Fibroblast of lung (primary cell): ENCODE measurements at regions not wholly inside any gene's neighbourhood (a gene's known extent, or its start where the extent isn't known, plus 50 kb on each side); places are given as distances from the start of the nearest gene placed in this dataset.

ENCODE experiments used
- DNase-seq, 2 donors: peaks; one replicate each; pipeline versions ENCODE4 v3.0.0 to v3.0.0-alpha.2; 2010; ENCODE audit warnings: low read depth in 2 of 2
- H2AFZ ChIP-seq: 2 replicates; pipeline ENCODE4 v1.5.1; 2012; ENCODE audit warnings: low read length, control low read depth, inconsistent platforms
- H3K27ac ChIP-seq: 2 replicates; pipeline ENCODE4 v1.5.1; 2011; ENCODE audit warnings: low read length, control low read depth; ENCODE audit not compliant: insufficient read depth
- H3K27me3 ChIP-seq: 2 replicates; pipeline ENCODE4 v1.5.1; 2011; ENCODE audit warnings: mild to moderate bottlenecking, low read length; ENCODE audit not compliant: control insufficient read depth, insufficient read depth
- H3K36me3 ChIP-seq: 2 replicates; pipeline ENCODE4 v1.5.1; 2011; ENCODE audit warnings: low read length; ENCODE audit not compliant: control insufficient read depth, insufficient read depth
- H3K4me1 ChIP-seq: 2 replicates; pipeline ENCODE4 v1.5.1; 2011; ENCODE audit warnings: low read length; ENCODE audit not compliant: control insufficient read depth, insufficient read depth; ENCODE audit errors: extremely low read depth
- H3K4me2 ChIP-seq: 2 replicates; pipeline ENCODE4 v1.5.1; 2011; ENCODE audit warnings: low read length, control low read depth; ENCODE audit not compliant: insufficient read depth; ENCODE audit errors: extremely low read depth
- H3K4me3 ChIP-seq, 4 experiments: fragments of 200-600 bp in 1 of 4; sonication (generic) in 1 of 4; replicated peaks in 1 of 4; 2 replicates each; pipeline ENCODE4 v1.5.1; 2011 to 2016; ENCODE audit warnings: low read length in 4 of 4, low read depth in 3 of 4, mild to moderate bottlenecking in 3 of 4, control low read depth in 2 of 4, inconsistent platforms in 1 of 4, mixed read lengths in 1 of 4; ENCODE audit not compliant: insufficient read depth in 1 of 4; ENCODE audit errors: control extremely low read depth in 1 of 4
- H3K79me2 ChIP-seq: 2 replicates; pipeline ENCODE4 v1.5.1; 2012; ENCODE audit warnings: mild to moderate bottlenecking, low read length, inconsistent platforms; ENCODE audit not compliant: control insufficient read depth, insufficient read depth
- H3K9ac ChIP-seq: 2 replicates; pipeline ENCODE4 v1.5.1; 2011; ENCODE audit warnings: mild to moderate bottlenecking, low read length, control low read depth; ENCODE audit not compliant: insufficient read depth
- H3K9me3 ChIP-seq: 2 replicates; pipeline ENCODE4 v1.5.1; 2012; ENCODE audit warnings: low read depth, low read length; ENCODE audit not compliant: control insufficient read depth, insufficient read depth
- H4K20me1 ChIP-seq: 2 replicates; pipeline ENCODE4 v1.5.1; 2011; ENCODE audit warnings: low read length; ENCODE audit not compliant: control insufficient read depth, insufficient read depth; ENCODE audit errors: extremely low read depth
- CTCF ChIP-seq, 2 donors: IDR thresholded peaks in 1 of 2; conservative IDR thresholded peaks in 1 of 2; 1 replicate in 1 of 2; 2 replicates in 1 of 2; pipeline ENCODE4 v1.5.1; 2011 to 2012; ENCODE audit warnings: low read length in 2 of 2, control low read depth in 1 of 2, inconsistent platforms in 1 of 2, low read depth in 1 of 2, mild to moderate bottlenecking in 1 of 2
- EZH2 ChIP-seq: IDR thresholded peaks from 2 replicates; pipeline ENCODE4 v1.5.1; 2012; ENCODE audit warnings: low read length, control low read depth, mild to moderate bottlenecking; ENCODE audit errors: missing control alignments

GRCh38 chr12:68400226-68400829 is 68.2 kb upstream of the MDM1 start:
- DNase-seq, result no peak
- H3K4me1 ChIP-seq, result no peaks in the 10 kb centered on the region
- H4K20me1 ChIP-seq, result no peaks in the 10 kb centered on the region
- H3K4me2 ChIP-seq, result no peak overlapping the region
- no peak overlapping the region for H3K27ac ChIP-seq
- H2AFZ ChIP-seq, result no peak overlapping the region
- TF ChIP-seq CTCF (conservative IDR thresholded peaks at IDR 0.05 in 1 of 2, IDR thresholded peaks at IDR 0.05 in 1 of 2; ENCODE audit: low read depth in 1 of 2, low read length in 2 of 2), result no peak
- no peak for TF ChIP-seq EZH2
- no peak overlapping the region for H3K4me3 ChIP-seq
- no peak overlapping the region for H3K9ac ChIP-seq
- no peaks in the 10 kb centered on the region for H3K9me3 ChIP-seq
- H3K27me3 ChIP-seq, result no peaks in the 10 kb centered on the region
- H3K36me3 ChIP-seq, result no peaks in the 10 kb centered on the region
- H3K79me2 ChIP-seq, result no peaks in the 10 kb centered on the region

GRCh38 chr12:68402422-68402821 is 70.3 kb upstream of the MDM1 start:
- H3K36me3 ChIP-seq, result no peaks in the 10 kb centered on the region
- no peaks in the 10 kb centered on the region for H4K20me1 ChIP-seq
- H3K27me3 ChIP-seq, result no peaks in the 10 kb centered on the region
- no peak overlapping the region for H3K9ac ChIP-seq
- peaks cover 4% of the 10 kb centered on the region for H3K4me1 ChIP-seq
- H2AFZ ChIP-seq, result no peak overlapping the region
- no peaks in the 10 kb centered on the region for H3K9me3 ChIP-seq
- no peaks in the 10 kb centered on the region for H3K79me2 ChIP-seq
- no peak for TF ChIP-seq CTCF (conservative IDR thresholded peaks at IDR 0.05 in 1 of 2, IDR thresholded peaks at IDR 0.05 in 1 of 2; ENCODE audit: low read depth in 1 of 2, low read length in 2 of 2)
- TF ChIP-seq EZH2, result no peak
- no peak overlapping the region for H3K4me3 ChIP-seq
- no peak overlapping the region for H3K4me2 ChIP-seq
- H3K27ac ChIP-seq, result no peak overlapping the region
- no peak for DNase-seq

GRCh38 chr12:68403296-68403695 is 71.1 kb upstream of the MDM1 start:
- Histone ChIP-seq H4K20me1 (no peaks in the 10 kb centered on the region), H3K27ac (no peak overlapping the region), H3K79me2 (no peaks in the 10 kb centered on the region), H3K4me1 (peaks cover 4% of the 10 kb centered on the region), H3K4me3 (no peak overlapping the region), H3K27me3 (no peaks in the 10 kb centered on the region), H2AFZ (no peak overlapping the region), H3K9me3 (no peaks in the 10 kb centered on the region), H3K9ac (no peak overlapping the region), H3K36me3 (no peaks in the 10 kb centered on the region), H3K4me2 (no peak overlapping the region)
- no peak for TF ChIP-seq EZH2
- TF ChIP-seq CTCF (conservative IDR thresholded peaks at IDR 0.05 in 1 of 2, IDR thresholded peaks at IDR 0.05 in 1 of 2; ENCODE audit: low read depth in 1 of 2, low read length in 2 of 2), result no peak
- DNase-seq, result peak in 1 of 2 donors; percentile 31
